Gastrocnemius medialis (tissue), 4 donors: ENCODE measurements at regions not wholly inside any gene's neighbourhood (a gene's known extent, or its start where the extent isn't known, plus 50 kb on each side); places are given as distances from the start of the nearest gene placed in this dataset.

Experiments
- POLR2A ChIP-seq, 2 donors: fragments of 450-650 bp; IDR thresholded peaks; one replicate each; pipeline ENCODE4 v1.6.1; 2017; ENCODE audit warnings: antibody characterized with exemption in 2 of 2, mild to moderate bottlenecking in 2 of 2, moderate library complexity in 2 of 2
- TF ChIP-seq, protein P1 (sequence below), 5 experiments: fragments of 450-650 bp in 3 of 5; fragments of 200-600 bp in 2 of 5; sonication (generic) in 2 of 5; IDR thresholded peaks in 4 of 5; conservative IDR thresholded peaks in 1 of 5; 1 replicate in 4 of 5; 2 replicates in 1 of 5; pipeline ENCODE4 v1.5.1; 2016 to 2019; ENCODE audit warnings: antibody characterized with exemption in 5 of 5, mild to moderate bottlenecking in 3 of 5, moderate library complexity in 3 of 5

DNA sequence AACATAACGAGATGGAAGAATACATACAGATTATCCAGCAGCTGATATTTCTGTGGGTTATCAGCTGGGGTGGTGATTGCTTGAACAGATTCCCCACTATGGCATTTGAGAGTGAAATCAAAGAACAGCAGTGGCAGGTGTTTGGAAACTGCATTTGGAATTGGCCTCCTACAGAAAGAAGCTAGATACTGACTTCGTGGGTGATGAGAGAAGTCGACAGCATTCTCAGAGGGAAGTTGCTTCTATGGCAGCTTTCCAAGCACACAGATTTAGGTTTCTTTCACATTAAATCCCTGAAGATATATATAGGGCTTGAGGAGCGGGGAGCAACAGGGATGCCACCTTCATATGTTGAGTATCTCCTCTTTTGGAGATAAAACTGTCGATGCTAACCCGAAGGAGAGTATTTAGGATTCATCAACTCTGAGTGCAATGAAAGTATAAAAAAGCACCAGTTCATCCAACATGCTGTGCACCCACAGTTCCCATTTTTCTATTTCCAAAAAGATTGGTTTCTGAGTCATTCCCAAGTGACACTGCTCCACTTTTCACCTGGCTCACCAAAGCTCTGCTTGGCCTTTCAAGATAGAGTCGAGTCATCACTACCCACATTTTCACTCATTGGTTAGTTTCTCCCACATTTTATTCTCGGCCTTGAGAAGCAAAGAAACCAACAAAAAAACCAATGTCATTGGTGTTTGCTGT, 579.8 kb upstream of the SUCLG2 start:
- no peak for TF ChIP-seq POLR2A (IDR thresholded peaks at IDR 0.05)
- TF ChIP-seq, protein P1, sequence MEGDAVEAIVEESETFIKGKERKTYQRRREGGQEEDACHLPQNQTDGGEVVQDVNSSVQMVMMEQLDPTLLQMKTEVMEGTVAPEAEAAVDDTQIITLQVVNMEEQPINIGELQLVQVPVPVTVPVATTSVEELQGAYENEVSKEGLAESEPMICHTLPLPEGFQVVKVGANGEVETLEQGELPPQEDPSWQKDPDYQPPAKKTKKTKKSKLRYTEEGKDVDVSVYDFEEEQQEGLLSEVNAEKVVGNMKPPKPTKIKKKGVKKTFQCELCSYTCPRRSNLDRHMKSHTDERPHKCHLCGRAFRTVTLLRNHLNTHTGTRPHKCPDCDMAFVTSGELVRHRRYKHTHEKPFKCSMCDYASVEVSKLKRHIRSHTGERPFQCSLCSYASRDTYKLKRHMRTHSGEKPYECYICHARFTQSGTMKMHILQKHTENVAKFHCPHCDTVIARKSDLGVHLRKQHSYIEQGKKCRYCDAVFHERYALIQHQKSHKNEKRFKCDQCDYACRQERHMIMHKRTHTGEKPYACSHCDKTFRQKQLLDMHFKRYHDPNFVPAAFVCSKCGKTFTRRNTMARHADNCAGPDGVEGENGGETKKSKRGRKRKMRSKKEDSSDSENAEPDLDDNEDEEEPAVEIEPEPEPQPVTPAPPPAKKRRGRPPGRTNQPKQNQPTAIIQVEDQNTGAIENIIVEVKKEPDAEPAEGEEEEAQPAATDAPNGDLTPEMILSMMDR (IDR thresholded peaks at IDR 0.05 in 4 of 5, conservative IDR thresholded peaks at IDR 0.05 in 1 of 5), result no peak
